ENCODE measurements at regions not wholly inside any gene's neighbourhood (a gene's known extent, or its start where the extent isn't known, plus 50 kb on each side); places are given as distances from the start of the nearest gene placed in this dataset.

DNA sequence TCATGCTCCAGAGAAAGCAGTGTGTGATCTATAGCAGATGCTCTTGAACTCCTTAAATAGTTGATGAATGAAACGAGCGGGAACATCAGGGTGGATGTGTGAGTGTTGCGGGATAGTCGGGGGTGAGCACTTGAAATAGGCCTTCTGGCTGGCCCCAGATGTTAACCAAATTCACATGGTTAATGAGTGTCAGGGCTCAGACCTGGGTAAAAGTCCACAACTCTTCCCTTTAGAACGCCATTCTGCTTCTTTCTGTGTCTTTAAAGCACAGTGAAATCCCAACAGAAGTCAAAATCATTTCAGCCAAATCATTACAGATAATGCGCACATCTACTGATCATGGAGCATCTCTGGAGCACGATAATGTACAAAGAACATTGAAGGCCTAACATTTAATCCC is 249.4 kb upstream of the BOD1L1 start:
- no peak for TF ChIP-seq CTCF (IDR thresholded peaks at IDR 0.05)
- TF ChIP-seq POLR2A (IDR thresholded peaks at IDR 0.05), result no peak
- no peak for TF ChIP-seq EP300 (IDR thresholded peaks at IDR 0.05)
